Fibroblast of skin of back (primary cell): ENCODE measurements at regions not wholly inside any gene's neighbourhood (a gene's known extent, or its start where the extent isn't known, plus 50 kb on each side); places are given as distances from the start of the nearest gene placed in this dataset.
"Not testable (repeated sequence)": the region's sequence is repeated elsewhere in the genome, so short reads cannot be mapped to it uniquely, and the experiment has no call there.

Experiments used
- DNase-seq: peaks from one replicate; pipeline ENCODE4 v3.0.0-alpha.2; 2013

DNA sequence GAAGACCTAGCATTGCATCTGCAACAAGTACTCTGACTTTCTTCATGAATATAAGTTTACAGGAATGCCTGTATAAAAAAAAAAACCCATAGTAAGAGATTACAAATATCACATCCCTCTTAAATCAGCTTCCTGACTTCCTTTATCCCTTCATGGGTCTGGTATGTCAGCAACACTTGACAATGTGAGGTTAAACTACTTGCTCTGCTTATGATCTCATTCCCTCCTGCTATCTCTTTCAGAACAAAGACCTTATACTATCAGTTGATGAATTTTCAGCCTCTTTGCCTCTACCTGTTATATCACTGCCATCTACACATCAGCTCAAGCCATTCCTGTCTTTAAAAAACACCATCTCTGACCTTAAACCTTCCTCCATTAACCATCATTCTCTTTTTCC is 130.9 kb upstream of the SAMSN1 start:
- DNase-seq: no peak

DNA sequence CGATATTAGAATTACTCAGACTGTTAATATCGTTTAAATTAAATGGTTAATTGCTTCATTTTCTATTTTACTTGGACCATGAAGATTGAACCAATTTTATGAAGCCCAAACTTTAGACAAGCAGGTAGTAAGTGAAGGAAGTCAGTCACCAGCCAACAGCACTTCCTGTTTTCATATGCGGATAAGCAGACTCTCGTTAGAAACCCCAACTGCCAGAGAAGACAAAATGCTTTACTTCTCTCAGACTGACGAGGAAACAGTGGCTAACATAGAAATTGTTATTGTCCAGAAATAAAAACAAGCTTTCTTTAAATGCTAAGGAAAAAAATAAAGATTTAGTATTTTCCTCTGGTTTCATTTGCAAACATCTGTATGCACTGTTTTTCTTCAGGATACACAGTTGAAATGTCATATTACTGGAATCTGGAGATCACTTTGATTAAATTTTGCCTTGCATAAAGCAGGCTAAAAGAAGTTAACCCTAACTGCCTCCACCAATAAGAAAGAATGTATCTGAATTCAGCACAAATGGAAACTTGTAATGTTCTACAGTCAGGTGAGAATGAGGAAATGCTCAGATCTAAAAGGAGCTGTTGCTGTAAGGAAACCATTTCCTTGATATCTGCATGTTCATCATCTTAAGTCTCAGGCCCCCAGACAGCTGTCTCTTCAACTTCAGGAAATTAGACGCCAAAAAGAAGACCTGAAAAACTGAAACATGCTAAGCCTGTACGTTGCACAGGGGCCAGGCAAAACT is 129.8 kb upstream of the SAMSN1 start:
- no peak for DNase-seq

DNA sequence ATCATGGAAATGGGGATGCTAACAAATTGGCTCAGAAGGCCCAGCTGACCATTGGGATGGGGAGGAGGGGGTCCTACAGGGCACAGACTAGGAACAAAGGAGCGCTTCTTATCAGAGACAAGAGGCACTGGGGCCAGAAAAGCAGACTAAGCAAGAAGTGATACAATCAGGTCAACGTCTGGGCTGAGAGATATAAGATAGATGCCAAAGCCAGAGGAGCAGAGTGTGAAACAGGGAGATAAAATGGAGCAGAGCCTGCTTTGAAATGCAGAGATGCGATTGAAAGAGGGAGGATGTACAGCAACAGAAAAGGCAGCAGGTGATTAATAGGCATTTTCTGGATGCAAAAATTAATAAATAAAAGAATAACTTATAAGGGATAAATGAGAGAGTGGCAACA is 127.5 kb upstream of the SAMSN1 start:
- DNase-seq: no peak

DNA sequence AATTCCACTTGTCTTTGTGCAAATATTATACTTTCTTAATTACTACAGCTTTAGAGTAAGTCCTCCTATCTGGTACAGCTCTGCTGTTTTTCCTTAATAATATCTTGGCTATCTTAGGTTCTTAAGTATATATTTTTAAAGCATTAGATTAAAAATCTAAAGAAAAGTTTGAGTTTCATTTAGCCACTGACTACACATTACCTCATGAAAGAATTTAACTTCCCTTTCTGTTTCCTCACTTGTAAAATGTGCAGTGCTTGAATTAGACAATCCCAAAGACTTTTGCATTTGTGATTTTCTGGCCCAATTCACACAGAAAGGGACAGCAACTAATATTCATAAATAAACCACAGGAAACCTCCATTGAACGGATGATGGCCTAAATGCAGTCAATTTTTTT is 126.4 kb upstream of the SAMSN1 start:
- no peak for DNase-seq

DNA sequence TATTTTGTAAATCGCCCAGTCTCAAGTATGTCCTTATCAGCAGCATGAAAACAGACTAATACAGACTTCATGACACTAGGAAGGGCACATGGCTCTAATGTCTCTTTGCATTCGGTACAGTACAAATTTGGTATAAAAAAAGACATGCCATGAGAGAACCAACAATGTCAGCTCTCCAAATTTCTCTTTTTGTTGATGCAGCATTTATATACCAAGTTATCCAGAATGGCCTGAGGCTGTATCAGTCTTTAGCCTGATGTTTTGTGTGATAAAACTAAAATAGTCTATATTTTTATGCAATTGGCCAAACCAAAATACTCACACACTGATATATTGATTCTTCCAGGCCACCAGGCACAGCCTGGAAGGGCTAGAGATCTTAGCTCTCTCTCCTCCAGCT is 124.3 kb upstream of the SAMSN1 start:
- no peak for DNase-seq

DNA sequence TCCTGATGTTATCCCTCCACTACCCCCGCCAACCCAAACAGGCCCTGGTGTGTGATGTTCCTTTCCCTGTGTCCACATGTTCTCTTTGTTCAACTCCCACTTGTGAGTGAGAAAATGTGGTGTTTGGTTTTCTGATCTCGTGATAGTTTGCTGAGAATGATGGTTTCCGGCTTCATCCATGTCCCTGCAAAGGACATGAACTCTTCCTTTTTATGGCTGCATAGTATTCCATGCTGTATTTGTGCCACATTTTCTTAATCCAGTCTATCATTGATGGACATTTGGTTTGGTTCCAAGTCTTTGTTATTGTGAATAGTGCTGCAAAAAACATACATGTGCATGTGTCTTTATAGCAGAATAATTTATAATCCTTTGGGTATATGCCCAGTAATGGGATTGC is 123.0 kb upstream of the SAMSN1 start:
- DNase-seq: not testable (repeated sequence)

DNA sequence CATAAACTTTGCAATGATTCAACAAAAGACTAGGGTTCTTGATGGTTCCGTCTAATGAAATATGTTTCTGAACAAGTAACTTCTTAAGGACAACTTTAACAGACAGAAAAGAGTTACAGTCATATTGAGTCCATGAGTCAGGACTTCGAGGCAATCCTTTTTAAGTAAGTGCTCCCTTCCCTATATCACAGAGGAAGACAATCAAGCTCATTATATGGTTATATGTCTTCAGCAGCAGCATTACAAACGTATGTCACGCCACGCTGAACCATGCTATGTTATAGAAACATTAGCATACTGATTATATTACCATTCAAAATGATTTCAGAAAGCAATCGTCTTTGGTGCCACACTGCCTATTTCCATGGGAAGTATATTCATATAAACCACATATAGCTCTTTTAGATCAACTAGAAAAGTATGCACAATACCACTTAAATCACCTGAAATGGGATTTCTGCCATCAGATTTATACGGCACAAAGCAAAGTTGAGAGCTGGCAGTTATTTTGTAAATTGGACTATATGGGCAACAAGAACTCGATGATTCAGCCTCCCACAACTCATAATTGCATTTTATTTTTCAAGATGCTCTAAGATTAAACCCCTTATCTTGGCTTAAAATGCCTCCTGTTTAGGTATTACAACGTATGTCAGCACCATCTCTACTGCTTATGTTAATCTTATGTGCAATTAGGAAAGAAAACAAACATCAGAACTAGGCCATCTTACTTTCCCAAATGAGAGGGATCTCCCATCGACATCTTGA is 111.3 kb upstream of the SAMSN1 start:
- DNase-seq: no peak

DNA sequence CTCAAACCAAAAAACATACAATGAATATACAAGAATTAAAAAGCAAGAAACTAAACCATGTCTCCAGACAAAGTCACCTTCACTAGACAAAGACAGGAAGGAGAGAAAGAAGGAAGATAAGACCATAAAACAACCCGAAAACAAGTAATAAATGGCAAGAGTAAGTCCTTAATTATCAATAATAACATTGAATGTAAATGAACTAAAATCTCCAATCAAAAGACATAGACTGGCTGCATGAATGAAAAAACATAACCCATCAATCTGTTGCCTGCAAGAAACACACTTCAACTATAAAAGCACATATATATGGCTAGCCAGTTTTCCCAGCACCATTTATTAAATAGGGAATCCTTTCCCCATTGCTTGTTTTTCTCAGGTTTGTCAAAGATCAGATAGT is 100.8 kb upstream of the SAMSN1 start:
- no peak for DNase-seq

DNA sequence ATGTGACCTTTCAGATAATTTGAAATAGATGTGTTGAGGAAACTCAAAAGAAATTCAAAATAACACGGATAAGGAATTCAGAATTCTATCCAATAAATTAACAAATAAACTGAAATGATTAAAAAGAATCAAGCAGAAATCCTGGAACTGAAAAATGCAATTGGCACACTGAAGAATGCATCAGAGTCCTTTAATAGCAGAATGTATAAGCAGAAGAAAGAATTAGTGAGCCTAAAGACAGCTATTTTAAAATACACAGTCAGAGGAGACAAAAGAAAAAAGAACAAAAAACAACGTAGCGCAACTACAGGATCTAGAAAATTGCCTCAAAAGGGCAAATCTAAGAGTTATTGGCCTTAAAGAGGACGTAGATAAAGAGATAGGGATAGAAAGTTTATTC is 99.6 kb upstream of the SAMSN1 start:
- no peak for DNase-seq

DNA sequence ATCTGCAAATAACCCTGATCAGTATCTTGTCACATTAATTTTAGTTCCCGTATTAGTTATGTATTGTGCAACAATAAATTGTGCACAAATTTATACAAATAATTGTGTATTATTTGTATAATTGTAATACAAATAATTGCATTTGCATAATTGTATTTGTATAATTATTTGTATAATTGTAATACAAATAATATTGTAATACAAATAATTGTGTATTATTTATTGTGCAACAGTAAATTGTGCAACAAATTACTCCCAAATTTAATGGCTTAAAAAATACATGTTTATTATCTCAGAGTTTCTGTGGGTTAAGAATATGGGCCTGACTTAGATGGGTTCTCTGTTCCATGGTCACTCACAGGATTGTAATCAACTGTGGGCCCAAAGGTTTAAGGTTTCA is 86.2 kb upstream of the SAMSN1 start:
- no peak for DNase-seq

DNA sequence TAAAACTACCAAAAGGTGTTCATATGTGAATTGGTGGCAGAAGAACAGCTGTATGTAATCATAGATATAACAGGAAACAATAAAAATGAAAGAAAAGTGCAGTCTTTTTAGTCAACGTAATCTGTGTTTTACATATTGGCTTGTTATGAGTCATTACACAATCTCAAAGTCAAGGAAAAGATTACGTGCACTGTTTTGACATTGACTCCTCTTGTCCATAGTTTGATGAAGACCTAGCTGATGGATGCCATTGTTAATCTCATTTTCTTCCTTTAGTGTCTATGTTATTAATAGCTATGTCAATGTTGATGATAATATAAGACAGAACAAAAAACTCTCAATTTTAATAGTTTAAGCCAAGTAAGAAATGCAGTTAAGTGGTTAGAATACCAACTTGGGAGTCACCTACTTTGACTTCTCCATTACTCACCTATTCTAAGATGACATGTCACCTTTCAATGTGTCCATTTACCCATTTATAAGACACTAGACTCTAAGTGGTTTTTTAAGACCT is 84.5 kb upstream of the SAMSN1 start:
- no peak for DNase-seq

DNA sequence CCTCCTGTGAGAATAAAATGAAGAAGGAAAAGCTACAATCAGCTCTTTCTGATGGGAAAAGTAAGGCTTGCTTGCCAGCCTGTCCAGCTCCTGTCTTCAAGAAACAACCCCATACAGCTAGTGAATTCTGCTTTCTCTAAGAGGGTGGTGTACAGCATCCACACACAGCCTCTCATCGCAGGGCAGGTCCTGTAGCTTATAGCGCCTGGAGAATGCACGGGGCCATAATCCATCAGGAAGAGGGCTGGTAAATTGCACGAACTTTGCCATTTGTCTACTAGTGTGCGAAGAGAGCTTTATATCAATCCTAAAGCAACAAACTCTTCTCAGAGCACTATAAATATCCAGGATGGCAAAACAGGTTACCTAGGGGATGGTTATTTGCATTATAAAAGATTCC is 83.3 kb upstream of the SAMSN1 start:
- no peak for DNase-seq

DNA sequence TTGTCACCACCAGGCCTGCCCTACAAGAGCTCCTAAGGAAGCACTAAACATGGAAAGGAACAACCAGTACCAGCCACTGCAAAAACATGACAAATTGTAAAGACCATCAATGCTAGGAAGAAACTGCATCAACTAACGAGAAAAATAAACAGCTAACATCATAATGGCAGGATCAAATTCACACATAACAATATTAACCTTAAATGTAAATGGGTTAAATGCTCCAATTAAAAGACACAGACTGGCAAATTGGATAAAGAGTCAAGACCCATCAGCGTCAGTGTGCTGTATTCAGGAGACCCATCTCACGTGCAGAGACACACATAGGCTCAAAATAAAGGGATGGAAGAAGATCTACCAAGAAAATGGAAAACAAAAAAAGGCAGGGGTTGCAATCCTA is 77.0 kb upstream of the SAMSN1 start:
- DNase-seq: not testable (repeated sequence)

DNA sequence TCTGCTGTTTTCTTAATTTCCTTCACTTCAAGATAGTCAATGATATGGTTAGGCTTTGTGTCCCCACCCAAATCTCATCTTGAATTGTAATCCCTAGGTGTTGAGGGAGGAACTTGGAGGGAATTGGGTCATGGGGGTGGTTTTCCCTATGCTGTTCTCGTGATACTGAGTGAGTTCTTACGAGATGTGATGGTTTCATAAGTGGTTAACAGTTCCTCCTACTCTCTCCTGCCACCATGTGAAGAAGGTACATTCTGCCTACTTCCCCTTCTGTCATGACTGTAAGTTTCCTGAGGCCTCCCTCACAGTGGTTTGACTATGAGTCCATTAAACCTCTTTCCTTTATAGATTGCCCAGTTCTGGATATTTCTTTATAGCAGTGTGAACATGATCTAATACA is 74.0 kb upstream of the SAMSN1 start:
- DNase-seq: no peak

DNA sequence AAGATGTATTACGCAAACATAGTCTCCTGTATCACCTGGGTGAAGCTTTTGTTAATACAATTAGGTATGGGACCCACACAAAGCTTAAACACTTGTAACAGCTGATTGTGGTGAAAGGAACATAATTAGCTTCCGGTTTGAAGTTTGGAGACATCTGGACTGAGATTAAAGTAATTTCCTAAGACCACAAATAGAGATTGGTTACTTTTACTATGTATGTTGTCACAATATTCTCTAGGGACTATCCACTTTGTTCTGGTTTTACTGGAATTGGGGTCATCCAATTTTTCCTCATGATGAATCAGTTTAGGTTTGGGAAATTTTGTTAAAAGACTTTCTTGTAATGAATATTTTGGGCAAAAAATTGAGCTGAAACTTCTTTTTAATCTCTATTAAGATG is 71.8 kb upstream of the SAMSN1 start:
- no peak for DNase-seq

DNA sequence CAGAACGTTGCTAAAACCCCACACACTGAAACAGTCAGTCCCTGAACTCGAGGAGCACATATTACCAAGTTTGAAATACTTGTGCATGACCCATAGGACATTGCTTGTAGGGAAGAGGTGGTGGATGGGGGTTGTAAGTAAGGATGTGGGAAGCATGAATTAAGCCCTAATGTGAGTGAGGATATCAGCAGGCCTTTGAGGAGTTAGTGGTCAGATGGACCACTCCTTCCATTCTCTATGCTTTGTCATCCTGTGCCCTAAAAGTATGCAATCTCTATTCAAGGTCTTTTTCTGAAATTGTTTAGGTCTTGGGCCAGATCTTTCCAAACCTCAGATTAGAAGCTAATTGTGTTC is 70.9 kb upstream of the SAMSN1 start:
- no peak for DNase-seq

DNA sequence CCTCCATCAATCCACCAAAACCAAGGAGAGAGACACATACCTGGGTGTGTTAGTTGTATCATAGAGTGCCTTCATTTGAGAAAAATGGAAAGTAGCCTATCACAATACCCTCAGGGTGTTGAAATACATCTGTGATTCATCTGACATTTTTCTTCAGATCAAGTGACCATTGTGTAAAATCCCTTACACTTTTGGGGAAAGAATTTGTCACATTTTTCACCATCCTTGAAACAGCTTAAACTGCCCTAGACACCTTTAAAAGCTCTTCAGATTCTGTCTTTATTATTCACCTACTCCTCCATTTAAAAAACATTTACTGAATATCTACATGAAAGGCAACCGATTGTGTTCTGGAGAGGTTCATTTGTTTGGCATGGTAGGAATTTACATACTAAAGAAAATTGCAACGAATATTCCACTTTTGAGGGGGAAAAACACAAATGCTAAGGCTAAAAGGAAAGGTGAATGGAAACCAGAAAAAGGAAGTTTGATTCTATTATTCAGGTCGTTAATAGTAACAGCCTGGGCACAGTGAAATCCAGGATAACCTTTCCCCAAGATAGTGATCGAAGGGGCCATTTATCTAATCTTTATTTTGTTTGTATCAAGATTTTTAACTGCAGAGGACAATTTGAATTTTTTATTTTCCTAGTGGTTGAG is 70.4 kb upstream of the SAMSN1 start:
- DNase-seq: no peak

DNA sequence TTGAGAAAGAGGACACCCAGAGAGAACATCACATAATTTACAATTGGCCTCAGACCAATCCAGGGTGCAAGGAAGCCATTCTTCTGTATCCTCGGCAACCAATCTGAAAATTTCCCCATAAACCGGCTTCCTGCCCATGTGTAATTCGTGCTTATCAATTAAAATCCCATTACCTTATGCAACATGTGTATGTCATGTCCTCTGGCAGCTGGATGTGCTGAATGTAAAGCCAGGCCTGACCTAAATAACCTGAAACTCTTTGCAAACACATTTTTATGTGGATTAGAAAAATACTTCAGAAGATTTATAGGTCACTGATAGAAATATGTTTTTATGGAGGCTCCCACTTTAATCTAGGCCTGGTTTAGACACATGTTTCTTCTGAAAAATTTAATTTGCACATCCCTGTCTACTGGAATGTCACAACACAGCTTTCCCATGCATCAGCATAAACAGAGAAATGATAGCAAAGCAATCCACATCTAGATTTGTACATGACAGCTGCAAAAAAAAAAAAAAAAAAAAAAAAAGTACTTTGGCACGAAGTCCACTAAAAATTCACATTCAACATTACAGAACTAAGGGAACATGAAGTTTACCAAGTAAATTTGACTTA is 69.4 kb upstream of the SAMSN1 start:
- DNase-seq: no peak

DNA sequence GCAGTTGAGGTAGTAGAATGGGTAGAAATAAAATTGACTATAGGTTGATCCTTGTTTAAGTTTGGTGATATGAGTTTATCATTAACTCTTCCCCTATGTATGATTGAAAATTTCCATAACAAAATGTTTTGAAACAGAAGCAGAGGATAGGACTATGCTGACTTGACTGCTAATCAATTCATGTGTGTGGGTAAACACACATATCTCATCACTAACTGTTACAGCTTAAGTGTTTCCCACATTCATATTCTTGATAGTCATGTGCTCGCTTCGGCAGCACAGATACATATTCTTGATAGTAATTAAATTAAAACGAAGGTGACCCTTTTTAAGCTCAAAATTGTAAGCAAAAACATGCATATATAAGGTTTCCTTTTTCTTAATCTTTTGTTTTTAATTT is 68.2 kb upstream of the SAMSN1 start:
- no peak for DNase-seq

DNA sequence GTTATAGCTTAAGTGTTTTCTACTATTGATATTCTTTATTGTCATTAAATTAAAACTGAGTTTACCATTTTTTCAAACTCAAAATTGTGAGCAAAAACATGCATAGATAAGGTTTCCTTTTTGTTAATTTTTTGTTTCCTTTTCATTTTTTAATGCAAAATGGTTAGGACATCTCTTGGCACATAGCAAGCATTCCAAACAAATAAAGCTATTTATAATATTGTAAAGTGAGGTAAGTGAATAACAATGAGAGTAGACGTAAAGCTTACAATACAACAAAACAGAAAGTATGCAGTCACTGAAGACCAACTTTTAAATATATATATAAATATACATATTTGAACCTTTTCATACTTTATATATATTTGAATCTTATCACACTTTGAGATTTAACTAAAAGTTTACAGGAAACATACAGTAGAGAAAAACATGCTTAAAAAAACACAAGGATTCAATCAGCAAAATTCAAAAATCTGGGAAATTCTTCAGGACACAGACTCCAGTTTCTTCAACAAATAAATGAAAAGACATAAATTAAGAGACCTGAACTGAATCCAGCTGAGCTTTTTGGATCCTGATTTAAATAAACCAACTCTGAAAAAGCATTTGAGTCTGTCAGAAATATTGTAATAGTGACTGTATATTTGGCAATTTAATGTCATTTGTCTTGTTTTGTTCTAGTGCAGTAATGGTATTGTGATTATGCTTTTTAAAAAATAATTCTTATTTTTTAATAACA is 67.5 kb upstream of the SAMSN1 start:
- DNase-seq: no peak

DNA sequence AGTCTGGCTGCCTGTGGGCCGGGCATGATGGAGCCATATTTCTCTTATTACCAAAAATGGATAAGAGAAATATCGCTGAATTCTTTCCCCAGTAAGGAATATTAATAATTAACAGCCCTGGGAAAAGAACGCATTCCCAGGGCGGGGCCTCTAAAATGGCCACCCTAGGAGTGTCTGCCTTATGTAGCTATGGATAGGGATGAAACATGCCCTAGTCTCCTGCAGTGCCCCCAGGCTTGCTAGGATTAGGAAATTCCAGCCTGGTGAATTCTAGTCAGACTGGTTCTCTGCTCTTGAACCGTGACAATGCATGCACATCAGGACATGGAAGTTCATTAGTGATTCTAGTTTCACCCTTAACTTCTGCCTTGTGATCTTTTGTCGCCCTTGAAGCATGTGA is 64.0 kb upstream of the SAMSN1 start:
- DNase-seq: not testable (repeated sequence)

DNA sequence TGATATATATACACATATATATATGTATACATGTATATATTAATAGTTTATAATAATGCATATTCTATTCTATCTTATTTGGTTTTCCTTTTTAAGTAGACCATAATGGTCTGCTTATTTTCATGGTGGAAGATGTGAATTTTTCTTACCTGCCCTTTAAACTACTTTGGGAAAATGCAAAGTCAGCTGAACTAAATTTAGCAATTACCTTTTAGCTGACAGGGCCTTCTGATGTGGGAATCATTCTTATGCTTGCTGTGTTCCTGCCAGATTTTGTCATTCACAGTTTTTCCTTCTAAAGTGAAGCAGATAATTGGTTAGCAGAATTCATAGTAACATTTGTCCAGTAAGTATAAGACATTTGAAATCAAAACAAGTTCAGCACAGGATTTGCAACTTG is 63.2 kb upstream of the SAMSN1 start:
- DNase-seq: no peak

DNA sequence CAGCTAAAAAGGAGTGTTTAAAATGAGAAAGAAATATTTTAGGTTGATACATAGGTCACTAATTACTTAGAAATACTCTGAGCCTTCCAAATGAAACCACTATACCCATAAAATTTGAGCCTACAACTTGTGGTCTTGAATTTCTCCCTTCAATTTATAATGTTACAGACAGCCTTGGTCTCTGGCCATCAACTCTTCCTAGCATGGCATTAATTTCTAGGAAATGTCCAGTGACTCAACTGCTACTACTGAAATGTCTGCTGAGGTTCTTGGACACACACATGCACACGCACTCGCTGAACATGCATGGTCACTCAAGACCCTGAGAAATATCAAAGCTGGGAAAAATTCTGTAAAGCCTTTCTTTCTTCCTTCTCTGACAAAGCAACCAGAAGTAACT is 61.1 kb upstream of the SAMSN1 start:
- DNase-seq: no peak
